ENCODE measurements at regions not wholly inside any gene's neighbourhood (a gene's known extent, or its start where the extent isn't known, plus 50 kb on each side); places are given as distances from the start of the nearest gene placed in this dataset.

DNA sequence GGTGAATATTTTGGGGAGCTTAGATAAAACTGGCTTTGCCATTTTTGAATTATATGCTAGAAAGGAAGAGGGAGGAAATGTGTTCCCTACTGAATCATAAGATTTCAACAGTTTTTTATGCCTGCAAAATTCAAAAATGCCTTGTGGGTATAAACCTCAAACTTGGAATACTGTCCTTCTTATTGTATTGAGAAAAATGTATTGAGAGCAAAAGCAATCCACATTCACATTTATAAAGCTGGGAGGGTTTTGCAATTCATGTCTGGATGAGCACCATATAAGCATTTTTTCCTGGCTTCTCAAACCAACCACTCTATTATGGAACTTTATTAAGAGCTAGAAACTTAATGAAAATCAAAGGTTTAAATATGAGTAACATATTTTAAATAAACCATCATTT is 289.8 kb downstream of the PCDH7 start:
- TF ChIP-seq, protein P1, sequence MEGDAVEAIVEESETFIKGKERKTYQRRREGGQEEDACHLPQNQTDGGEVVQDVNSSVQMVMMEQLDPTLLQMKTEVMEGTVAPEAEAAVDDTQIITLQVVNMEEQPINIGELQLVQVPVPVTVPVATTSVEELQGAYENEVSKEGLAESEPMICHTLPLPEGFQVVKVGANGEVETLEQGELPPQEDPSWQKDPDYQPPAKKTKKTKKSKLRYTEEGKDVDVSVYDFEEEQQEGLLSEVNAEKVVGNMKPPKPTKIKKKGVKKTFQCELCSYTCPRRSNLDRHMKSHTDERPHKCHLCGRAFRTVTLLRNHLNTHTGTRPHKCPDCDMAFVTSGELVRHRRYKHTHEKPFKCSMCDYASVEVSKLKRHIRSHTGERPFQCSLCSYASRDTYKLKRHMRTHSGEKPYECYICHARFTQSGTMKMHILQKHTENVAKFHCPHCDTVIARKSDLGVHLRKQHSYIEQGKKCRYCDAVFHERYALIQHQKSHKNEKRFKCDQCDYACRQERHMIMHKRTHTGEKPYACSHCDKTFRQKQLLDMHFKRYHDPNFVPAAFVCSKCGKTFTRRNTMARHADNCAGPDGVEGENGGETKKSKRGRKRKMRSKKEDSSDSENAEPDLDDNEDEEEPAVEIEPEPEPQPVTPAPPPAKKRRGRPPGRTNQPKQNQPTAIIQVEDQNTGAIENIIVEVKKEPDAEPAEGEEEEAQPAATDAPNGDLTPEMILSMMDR (IDR thresholded peaks at IDR 0.05), result no peak
- no peak for TF ChIP-seq POLR2A (IDR thresholded peaks at IDR 0.05)
- TF ChIP-seq POLR2AphosphoS5 (IDR thresholded peaks at IDR 0.05), result no peak

Measured in stomach (tissue), 4 donors.